ENCODE measurements at regions not wholly inside any gene's neighbourhood (a gene's known extent, or its start where the extent isn't known, plus 50 kb on each side); places are given as distances from the start of the nearest gene placed in this dataset.

- H3K36me3 ChIP-seq (ENCODE audit: control insufficient read depth in 4 of 4, insufficient read depth in 3 of 4, low read depth in 1 of 4, low read length in 3 of 4), result no peaks in the 10 kb centered on the region
- 81% methylated on average over 8 of the region's 8 CpGs for WGBS
- H3K27me3 ChIP-seq (ENCODE audit: control insufficient read depth in 4 of 4, insufficient read depth in 4 of 4, low read length in 3 of 4), result no peaks in the 10 kb centered on the region
- no peak for DNase-seq (ENCODE audit: low spot score)
- H3K4me3 ChIP-seq (ENCODE audit: low read depth in 1 of 3, low read length in 3 of 3), result no peak overlapping the region
- H3K9me3 ChIP-seq (ENCODE audit: control insufficient read depth in 4 of 4, low read length in 3 of 4), result no peaks in the 10 kb centered on the region
- TF ChIP-seq RAD21 (IDR thresholded peaks at IDR 0.05) (no peak), HNF4A (conservative IDR thresholded peaks at IDR 0.05) (no peak), ATF3 (IDR thresholded peaks at IDR 0.05) (no peak), MAX (IDR thresholded peaks at IDR 0.05) (no peak), FOXA2 (IDR thresholded peaks at IDR 0.05) (no peak), EGR1 (IDR thresholded peaks at IDR 0.05; ENCODE audit: low read depth in 2 of 2) (no peak), RXRA (IDR thresholded peaks at IDR 0.05) (no peak), GABPA (IDR thresholded peaks at IDR 0.05 in 1 of 2, conservative IDR thresholded peaks at IDR 0.05 in 1 of 2) (no peak), CTCF (IDR thresholded peaks at IDR 0.05; ENCODE audit: low read depth, low read length, missing input control) (no peak), TAF1 (conservative IDR thresholded peaks at IDR 0.05) (no peak), JUND (IDR thresholded peaks at IDR 0.05) (no peak), FOXA1 (IDR thresholded peaks at IDR 0.05) (no peak), HNF4G (IDR thresholded peaks at IDR 0.05) (no peak), YY1 (IDR thresholded peaks at IDR 0.05) (no peak), NR2F2 (IDR thresholded peaks at IDR 0.05) (no peak), ZBTB33 (IDR thresholded peaks at IDR 0.05) (no peak), REST (IDR thresholded peaks at IDR 0.05) (no peak), SP1 (IDR thresholded peaks at IDR 0.05) (no peak)
- H3K4me1 ChIP-seq (ENCODE audit: control insufficient read depth in 4 of 4, insufficient read depth in 4 of 4, low read length in 3 of 4), result peaks cover 0 to 8% (median 4%) of the 10 kb centered on the region in 4 donors
- H3K9ac ChIP-seq (ENCODE audit: low read depth in 1 of 2, low read length in 2 of 2), result no peak overlapping the region
- no peak overlapping the region for H3K27ac ChIP-seq (ENCODE audit: low read depth in 1 of 2, low read length in 2 of 2)
These were observed 103.1 kb upstream of the UBL3 start for GRCh38 chr13:29953542-29953941.

All from liver (tissue), 8 donors.